ENCODE measurements at regions not wholly inside any gene's neighbourhood (a gene's known extent, or its start where the extent isn't known, plus 50 kb on each side); places are given as distances from the start of the nearest gene placed in this dataset.

GRCh38 chr5:45062044-45062443 lies 253.3 kb downstream of the MRPS30 start:
- POLR2A ChIA-PET, result no interaction called here
- Histone ChIP-seq H3K4me1 (ENCODE audit: insufficient read depth, low read length) (no peaks in the 10 kb centered on the region), H3K9me3 (ENCODE audit: control insufficient read depth in 1 of 2, insufficient read depth in 1 of 2, low read length in 2 of 2) (no peaks in the 10 kb centered on the region), H3K36me3 (ENCODE audit: insufficient read depth, low read length) (no peaks in the 10 kb centered on the region), H3K4me3 (ENCODE audit: low read length) (no peak overlapping the region), H3K27ac (ENCODE audit: low read depth in 1 of 2, low read length in 2 of 2) (no peak overlapping the region), H3K27me3 (ENCODE audit: control insufficient read depth in 1 of 2, insufficient read depth in 2 of 2, low read length in 2 of 2) (no peaks in the 10 kb centered on the region)
- intact Hi-C loops (cut with DNase I, micrococcal nuclease), result no loop called here
- no peak overlapping the region for H3K4me3 Mint-ChIP-seq
- DNase-seq, result no peak
- H3K36me3 Mint-ChIP-seq (ENCODE audit: low read depth), result no peaks in the 10 kb centered on the region
- no peaks in the 10 kb centered on the region for H3K27me3 Mint-ChIP-seq
- H3K9me3 Mint-ChIP-seq, result peaks cover 2% of the 10 kb centered on the region
- no peak for ATAC-seq (ENCODE audit: poor library complexity)
- no peak overlapping the region for H3K27ac Mint-ChIP-seq
- CTCF ChIA-PET, result no interaction called here
- TF ChIP-seq, protein P1, sequence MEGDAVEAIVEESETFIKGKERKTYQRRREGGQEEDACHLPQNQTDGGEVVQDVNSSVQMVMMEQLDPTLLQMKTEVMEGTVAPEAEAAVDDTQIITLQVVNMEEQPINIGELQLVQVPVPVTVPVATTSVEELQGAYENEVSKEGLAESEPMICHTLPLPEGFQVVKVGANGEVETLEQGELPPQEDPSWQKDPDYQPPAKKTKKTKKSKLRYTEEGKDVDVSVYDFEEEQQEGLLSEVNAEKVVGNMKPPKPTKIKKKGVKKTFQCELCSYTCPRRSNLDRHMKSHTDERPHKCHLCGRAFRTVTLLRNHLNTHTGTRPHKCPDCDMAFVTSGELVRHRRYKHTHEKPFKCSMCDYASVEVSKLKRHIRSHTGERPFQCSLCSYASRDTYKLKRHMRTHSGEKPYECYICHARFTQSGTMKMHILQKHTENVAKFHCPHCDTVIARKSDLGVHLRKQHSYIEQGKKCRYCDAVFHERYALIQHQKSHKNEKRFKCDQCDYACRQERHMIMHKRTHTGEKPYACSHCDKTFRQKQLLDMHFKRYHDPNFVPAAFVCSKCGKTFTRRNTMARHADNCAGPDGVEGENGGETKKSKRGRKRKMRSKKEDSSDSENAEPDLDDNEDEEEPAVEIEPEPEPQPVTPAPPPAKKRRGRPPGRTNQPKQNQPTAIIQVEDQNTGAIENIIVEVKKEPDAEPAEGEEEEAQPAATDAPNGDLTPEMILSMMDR (IDR thresholded peaks at IDR 0.05), result no peak
- no peaks in the 10 kb centered on the region for H3K4me1 Mint-ChIP-seq (ENCODE audit: low read depth)

- H3K4me1 Mint-ChIP-seq (ENCODE audit: low read depth), result no peaks in the 10 kb centered on the region
- Histone ChIP-seq H3K36me3 (ENCODE audit: insufficient read depth, low read length) (no peaks in the 10 kb centered on the region), H3K4me1 (ENCODE audit: insufficient read depth, low read length) (no peaks in the 10 kb centered on the region), H3K27ac (ENCODE audit: low read depth in 1 of 2, low read length in 2 of 2) (no peak overlapping the region), H3K4me3 (ENCODE audit: low read length) (no peak overlapping the region), H3K27me3 (ENCODE audit: control insufficient read depth in 1 of 2, insufficient read depth in 2 of 2, low read length in 2 of 2) (no peaks in the 10 kb centered on the region), H3K9me3 (ENCODE audit: control insufficient read depth in 1 of 2, insufficient read depth in 1 of 2, low read length in 2 of 2) (peaks cover 0 to 9% of the 10 kb centered on the region in 2 experiments)
- ChIA-PET POLR2A (no interaction called here), CTCF (no interaction called here)
- no peaks in the 10 kb centered on the region for H3K36me3 Mint-ChIP-seq (ENCODE audit: low read depth)
- H3K9me3 Mint-ChIP-seq, result peaks cover 12% of the 10 kb centered on the region
- no peak overlapping the region for H3K27ac Mint-ChIP-seq
- no peak for DNase-seq
- intact Hi-C loops (cut with DNase I, micrococcal nuclease), result no loop called here
- TF ChIP-seq, protein P1 (IDR thresholded peaks at IDR 0.05), result no peak
- H3K27me3 Mint-ChIP-seq, result no peaks in the 10 kb centered on the region
- no peak overlapping the region for H3K4me3 Mint-ChIP-seq
- no peak for ATAC-seq (ENCODE audit: poor library complexity)
Measured at GRCh38 chr5:45081082-45081481, 272.3 kb downstream of the MRPS30 start.

GRCh38 chr5:45089870-45090269 lies 281.1 kb downstream of the MRPS30 start:
- ChIA-PET POLR2A (no interaction called here), CTCF (no interaction called here)
- Mint-ChIP-seq H3K9me3 (peaks cover 13% of the 10 kb centered on the region), H3K27ac (no peak overlapping the region), H3K36me3 (ENCODE audit: low read depth) (no peaks in the 10 kb centered on the region), H3K27me3 (no peaks in the 10 kb centered on the region), H3K4me1 (ENCODE audit: low read depth) (no peaks in the 10 kb centered on the region), H3K4me3 (no peak overlapping the region)
- intact Hi-C loops (cut with DNase I, micrococcal nuclease), result no loop called here
- Histone ChIP-seq H3K4me1 (ENCODE audit: insufficient read depth, low read length) (no peaks in the 10 kb centered on the region), H3K9me3 (ENCODE audit: control insufficient read depth in 1 of 2, insufficient read depth in 1 of 2, low read length in 2 of 2) (no peaks in the 10 kb centered on the region), H3K27ac (ENCODE audit: low read depth in 1 of 2, low read length in 2 of 2) (no peak overlapping the region), H3K27me3 (ENCODE audit: control insufficient read depth in 1 of 2, insufficient read depth in 2 of 2, low read length in 2 of 2) (no peaks in the 10 kb centered on the region), H3K4me3 (ENCODE audit: low read length) (no peak overlapping the region), H3K36me3 (ENCODE audit: insufficient read depth, low read length) (no peaks in the 10 kb centered on the region)
- DNase-seq (no peak), ATAC-seq (ENCODE audit: poor library complexity) (no peak)
- TF ChIP-seq, protein P1 (IDR thresholded peaks at IDR 0.05), result no peak
